ENCODE measurements at regions not wholly inside any gene's neighbourhood (a gene's known extent, or its start where the extent isn't known, plus 50 kb on each side); places are given as distances from the start of the nearest gene placed in this dataset.

DNA sequence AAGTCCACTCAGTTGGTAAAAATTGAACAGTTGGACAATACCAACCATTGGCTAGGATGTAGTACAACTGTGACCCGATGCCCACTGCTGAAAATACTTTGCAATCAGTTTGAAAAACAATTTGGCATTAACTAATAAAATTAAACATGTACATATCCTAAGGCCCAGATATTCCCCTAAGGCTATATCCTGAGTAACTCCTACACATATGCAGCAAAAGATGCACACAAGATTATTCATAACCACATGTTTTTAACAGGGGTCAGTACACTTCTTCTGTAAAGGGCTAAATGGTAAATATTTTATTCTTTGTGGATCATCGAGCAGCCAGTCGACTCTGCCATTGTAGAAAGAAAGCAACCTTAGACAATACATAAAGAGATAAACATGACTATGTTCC, 116.3 kb downstream of the MEX3B start:
- TF ChIP-seq, protein P1, sequence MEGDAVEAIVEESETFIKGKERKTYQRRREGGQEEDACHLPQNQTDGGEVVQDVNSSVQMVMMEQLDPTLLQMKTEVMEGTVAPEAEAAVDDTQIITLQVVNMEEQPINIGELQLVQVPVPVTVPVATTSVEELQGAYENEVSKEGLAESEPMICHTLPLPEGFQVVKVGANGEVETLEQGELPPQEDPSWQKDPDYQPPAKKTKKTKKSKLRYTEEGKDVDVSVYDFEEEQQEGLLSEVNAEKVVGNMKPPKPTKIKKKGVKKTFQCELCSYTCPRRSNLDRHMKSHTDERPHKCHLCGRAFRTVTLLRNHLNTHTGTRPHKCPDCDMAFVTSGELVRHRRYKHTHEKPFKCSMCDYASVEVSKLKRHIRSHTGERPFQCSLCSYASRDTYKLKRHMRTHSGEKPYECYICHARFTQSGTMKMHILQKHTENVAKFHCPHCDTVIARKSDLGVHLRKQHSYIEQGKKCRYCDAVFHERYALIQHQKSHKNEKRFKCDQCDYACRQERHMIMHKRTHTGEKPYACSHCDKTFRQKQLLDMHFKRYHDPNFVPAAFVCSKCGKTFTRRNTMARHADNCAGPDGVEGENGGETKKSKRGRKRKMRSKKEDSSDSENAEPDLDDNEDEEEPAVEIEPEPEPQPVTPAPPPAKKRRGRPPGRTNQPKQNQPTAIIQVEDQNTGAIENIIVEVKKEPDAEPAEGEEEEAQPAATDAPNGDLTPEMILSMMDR (IDR thresholded peaks at IDR 0.05): no peak
- TF ChIP-seq ZNF121 (CRISPR knock-in tag; IDR thresholded peaks at IDR 0.05): no peak
- no peak for TF ChIP-seq FOXJ3 (CRISPR knock-in tag; IDR thresholded peaks at IDR 0.05; ENCODE audit: borderline replicate concordance)
- TF ChIP-seq ZNF317 (CRISPR knock-in tag; IDR thresholded peaks at IDR 0.05; ENCODE audit: borderline replicate concordance, low read depth): no peak
- TF ChIP-seq ETV6 (CRISPR knock-in tag; IDR thresholded peaks at IDR 0.05): no peak
- TF ChIP-seq, protein P2, sequence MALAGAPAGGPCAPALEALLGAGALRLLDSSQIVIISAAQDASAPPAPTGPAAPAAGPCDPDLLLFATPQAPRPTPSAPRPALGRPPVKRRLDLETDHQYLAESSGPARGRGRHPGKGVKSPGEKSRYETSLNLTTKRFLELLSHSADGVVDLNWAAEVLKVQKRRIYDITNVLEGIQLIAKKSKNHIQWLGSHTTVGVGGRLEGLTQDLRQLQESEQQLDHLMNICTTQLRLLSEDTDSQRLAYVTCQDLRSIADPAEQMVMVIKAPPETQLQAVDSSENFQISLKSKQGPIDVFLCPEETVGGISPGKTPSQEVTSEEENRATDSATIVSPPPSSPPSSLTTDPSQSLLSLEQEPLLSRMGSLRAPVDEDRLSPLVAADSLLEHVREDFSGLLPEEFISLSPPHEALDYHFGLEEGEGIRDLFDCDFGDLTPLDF (CRISPR knock-in tag; IDR thresholded peaks at IDR 0.05): no peak
- TF ChIP-seq, protein P3, sequence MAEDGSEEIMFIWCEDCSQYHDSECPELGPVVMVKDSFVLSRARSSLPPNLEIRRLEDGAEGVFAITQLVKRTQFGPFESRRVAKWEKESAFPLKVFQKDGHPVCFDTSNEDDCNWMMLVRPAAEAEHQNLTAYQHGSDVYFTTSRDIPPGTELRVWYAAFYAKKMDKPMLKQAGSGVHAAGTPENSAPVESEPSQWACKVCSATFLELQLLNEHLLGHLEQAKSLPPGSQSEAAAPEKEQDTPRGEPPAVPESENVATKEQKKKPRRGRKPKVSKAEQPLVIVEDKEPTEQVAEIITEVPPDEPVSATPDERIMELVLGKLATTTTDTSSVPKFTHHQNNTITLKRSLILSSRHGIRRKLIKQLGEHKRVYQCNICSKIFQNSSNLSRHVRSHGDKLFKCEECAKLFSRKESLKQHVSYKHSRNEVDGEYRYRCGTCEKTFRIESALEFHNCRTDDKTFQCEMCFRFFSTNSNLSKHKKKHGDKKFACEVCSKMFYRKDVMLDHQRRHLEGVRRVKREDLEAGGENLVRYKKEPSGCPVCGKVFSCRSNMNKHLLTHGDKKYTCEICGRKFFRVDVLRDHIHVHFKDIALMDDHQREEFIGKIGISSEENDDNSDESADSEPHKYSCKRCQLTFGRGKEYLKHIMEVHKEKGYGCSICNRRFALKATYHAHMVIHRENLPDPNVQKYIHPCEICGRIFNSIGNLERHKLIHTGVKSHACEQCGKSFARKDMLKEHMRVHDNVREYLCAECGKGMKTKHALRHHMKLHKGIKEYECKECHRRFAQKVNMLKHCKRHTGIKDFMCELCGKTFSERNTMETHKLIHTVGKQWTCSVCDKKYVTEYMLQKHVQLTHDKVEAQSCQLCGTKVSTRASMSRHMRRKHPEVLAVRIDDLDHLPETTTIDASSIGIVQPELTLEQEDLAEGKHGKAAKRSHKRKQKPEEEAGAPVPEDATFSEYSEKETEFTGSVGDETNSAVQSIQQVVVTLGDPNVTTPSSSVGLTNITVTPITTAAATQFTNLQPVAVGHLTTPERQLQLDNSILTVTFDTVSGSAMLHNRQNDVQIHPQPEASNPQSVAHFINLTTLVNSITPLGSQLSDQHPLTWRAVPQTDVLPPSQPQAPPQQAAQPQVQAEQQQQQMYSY (CRISPR knock-in tag; IDR thresholded peaks at IDR 0.05): no peak
- TF ChIP-seq, protein P4, sequence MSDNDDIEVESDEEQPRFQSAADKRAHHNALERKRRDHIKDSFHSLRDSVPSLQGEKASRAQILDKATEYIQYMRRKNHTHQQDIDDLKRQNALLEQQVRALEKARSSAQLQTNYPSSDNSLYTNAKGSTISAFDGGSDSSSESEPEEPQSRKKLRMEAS (CRISPR knock-in tag; IDR thresholded peaks at IDR 0.05): no peak
